ENCODE measurements at regions not wholly inside any gene's neighbourhood (a gene's known extent, or its start where the extent isn't known, plus 50 kb on each side); places are given as distances from the start of the nearest gene placed in this dataset.
"Not testable (repeated sequence)": the region's sequence is repeated elsewhere in the genome, so short reads cannot be mapped to it uniquely, and the experiment has no call there.

DNA sequence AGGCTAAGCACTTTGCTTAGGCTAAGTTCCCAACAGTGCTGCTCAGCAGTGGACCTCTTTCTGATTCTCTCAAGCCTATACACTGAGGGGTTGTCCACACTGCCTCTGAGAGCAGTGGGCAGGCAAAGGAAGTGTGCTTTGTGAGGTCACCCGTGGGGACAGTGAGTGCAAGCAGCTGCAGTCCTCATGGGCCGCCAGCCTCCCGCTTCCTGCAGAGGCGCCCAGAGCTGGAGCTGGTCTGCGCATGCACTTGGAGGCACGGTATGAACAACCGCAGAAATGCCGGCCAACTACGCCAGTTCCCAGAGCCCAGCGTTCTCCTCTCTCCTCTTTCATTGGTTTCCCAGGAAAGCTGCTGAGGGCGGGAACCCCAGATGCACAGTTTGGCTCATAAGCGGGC, 149.5 kb upstream of the DLX2 start:
- Histone ChIP-seq H3K9ac (ENCODE audit: low read depth in 1 of 3, low read length in 3 of 3) (peak overlapping the region in 1 of 3 donors; percentile 40), H3K27me3 (ENCODE audit: control insufficient read depth in 3 of 3, insufficient read depth in 3 of 3, low read length in 3 of 3) (no peaks in the 10 kb centered on the region), H3K4me3 (ENCODE audit: low read length in 3 of 3) (no peak overlapping the region), H3K27ac (ENCODE audit: low read depth, low read length) (peak overlapping the region; percentile 51), H3K36me3 (ENCODE audit: control insufficient read depth in 3 of 3, insufficient read depth in 3 of 3, low read length in 3 of 3) (no peaks in the 10 kb centered on the region), H3K9me3 (ENCODE audit: control insufficient read depth in 3 of 3, low read length in 3 of 3) (no peaks in the 10 kb centered on the region), H3K4me1 (ENCODE audit: control insufficient read depth in 3 of 3, insufficient read depth in 3 of 3, low read length in 3 of 3) (peaks cover 0 to 5% (median 0%) of the 10 kb centered on the region in 3 donors)

- H3K9me3 ChIP-seq (ENCODE audit: control insufficient read depth in 3 of 3, low read length in 3 of 3): no peaks in the 10 kb centered on the region
- no peak overlapping the region for H3K27ac ChIP-seq (ENCODE audit: low read depth, low read length)
- peaks cover 0 to 5% (median 0%) of the 10 kb centered on the region in 3 donors for H3K4me1 ChIP-seq (ENCODE audit: control insufficient read depth in 3 of 3, insufficient read depth in 3 of 3, low read length in 3 of 3)
- H3K9ac ChIP-seq (ENCODE audit: low read depth in 1 of 3, low read length in 3 of 3): no peak overlapping the region
- H3K27me3 ChIP-seq (ENCODE audit: control insufficient read depth in 3 of 3, insufficient read depth in 3 of 3, low read length in 3 of 3): no peaks in the 10 kb centered on the region
- no peaks in the 10 kb centered on the region for H3K36me3 ChIP-seq (ENCODE audit: control insufficient read depth in 3 of 3, insufficient read depth in 3 of 3, low read length in 3 of 3)
- no peak overlapping the region for H3K4me3 ChIP-seq (ENCODE audit: low read length in 3 of 3)
These were observed 150.7 kb upstream of the DLX2 start for GRCh38 chr2:172253190-172254052.

DNA sequence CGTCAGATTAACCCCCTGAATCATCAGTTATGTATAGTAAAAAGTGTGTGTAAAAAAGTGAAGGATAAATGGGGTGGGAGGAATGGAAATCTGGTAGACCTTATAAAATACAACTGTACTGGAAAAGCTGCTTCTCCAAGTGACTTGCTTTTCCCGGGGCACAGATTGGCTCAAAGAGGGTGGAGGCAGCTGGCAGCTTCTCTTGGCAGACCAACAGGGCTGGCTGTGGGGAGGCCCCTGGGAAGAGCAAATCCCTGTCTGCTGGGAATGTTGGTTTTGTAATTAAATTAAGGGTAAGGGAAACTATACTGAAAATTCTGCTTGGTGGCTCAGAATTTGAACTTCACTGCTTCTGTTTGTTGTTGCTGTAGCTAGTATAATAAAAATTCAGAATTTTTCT, 154.2 kb upstream of the DLX2 start:
- peaks cover 0 to 2% (median 0%) of the 10 kb centered on the region in 3 donors for H3K4me1 ChIP-seq (ENCODE audit: control insufficient read depth in 3 of 3, insufficient read depth in 3 of 3, low read length in 3 of 3)
- H3K9ac ChIP-seq (ENCODE audit: low read depth in 1 of 3, low read length in 3 of 3): no peak overlapping the region
- H3K9me3 ChIP-seq (ENCODE audit: control insufficient read depth in 3 of 3, low read length in 3 of 3): no peaks in the 10 kb centered on the region
- H3K36me3 ChIP-seq (ENCODE audit: control insufficient read depth in 3 of 3, insufficient read depth in 3 of 3, low read length in 3 of 3): no peaks in the 10 kb centered on the region
- no peak overlapping the region for H3K27ac ChIP-seq (ENCODE audit: low read depth, low read length)
- no peaks in the 10 kb centered on the region for H3K27me3 ChIP-seq (ENCODE audit: control insufficient read depth in 3 of 3, insufficient read depth in 3 of 3, low read length in 3 of 3)
- H3K4me3 ChIP-seq (ENCODE audit: low read length in 3 of 3): no peak overlapping the region

GRCh38 chr2:172259827-172260226, 157.1 kb upstream of the DLX2 start:
- Histone ChIP-seq H3K9ac (ENCODE audit: low read depth in 1 of 3, low read length in 3 of 3) (no peak overlapping the region), H3K27ac (ENCODE audit: low read depth, low read length) (no peak overlapping the region), H3K4me3 (ENCODE audit: low read length in 3 of 3) (no peak overlapping the region), H3K27me3 (ENCODE audit: control insufficient read depth in 3 of 3, insufficient read depth in 3 of 3, low read length in 3 of 3) (no peaks in the 10 kb centered on the region), H3K4me1 (ENCODE audit: control insufficient read depth in 3 of 3, insufficient read depth in 3 of 3, low read length in 3 of 3) (no peaks in the 10 kb centered on the region), H3K36me3 (ENCODE audit: control insufficient read depth in 3 of 3, insufficient read depth in 3 of 3, low read length in 3 of 3) (no peaks in the 10 kb centered on the region), H3K9me3 (ENCODE audit: control insufficient read depth in 3 of 3, low read length in 3 of 3) (no peaks in the 10 kb centered on the region)

DNA sequence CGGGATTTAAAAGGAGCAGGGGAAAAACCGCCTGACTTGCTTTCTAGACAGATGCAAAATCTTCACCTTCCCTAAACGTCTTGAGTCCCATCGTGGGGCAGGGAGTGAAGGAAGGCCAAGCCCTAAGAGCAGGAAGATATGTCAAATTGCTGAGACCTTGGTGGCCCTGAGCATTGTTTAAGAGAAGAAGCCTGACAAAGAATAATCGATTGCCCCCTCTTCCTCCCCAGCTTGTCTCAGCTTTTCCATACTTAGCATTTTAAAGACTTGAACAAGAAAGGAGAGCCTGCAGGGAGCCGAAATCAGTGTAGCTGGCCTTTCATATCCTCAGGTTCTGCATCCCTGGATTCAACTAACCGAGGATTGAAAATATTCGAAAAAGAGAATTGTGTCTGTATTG, 157.6 kb upstream of the DLX2 start:
- Histone ChIP-seq H3K9me3 (ENCODE audit: control insufficient read depth in 3 of 3, low read length in 3 of 3) (no peaks in the 10 kb centered on the region), H3K9ac (ENCODE audit: low read depth in 1 of 3, low read length in 3 of 3) (no peak overlapping the region), H3K27ac (ENCODE audit: low read depth, low read length) (no peak overlapping the region), H3K36me3 (ENCODE audit: control insufficient read depth in 3 of 3, insufficient read depth in 3 of 3, low read length in 3 of 3) (no peaks in the 10 kb centered on the region), H3K4me1 (ENCODE audit: control insufficient read depth in 3 of 3, insufficient read depth in 3 of 3, low read length in 3 of 3) (no peaks in the 10 kb centered on the region), H3K4me3 (ENCODE audit: low read length in 3 of 3) (no peak overlapping the region), H3K27me3 (ENCODE audit: control insufficient read depth in 3 of 3, insufficient read depth in 3 of 3, low read length in 3 of 3) (no peaks in the 10 kb centered on the region)

GRCh38 chr2:172261292-172261691, 158.6 kb upstream of the DLX2 start:
- Histone ChIP-seq H3K4me3 (ENCODE audit: low read length in 3 of 3) (no peak overlapping the region), H3K4me1 (ENCODE audit: control insufficient read depth in 3 of 3, insufficient read depth in 3 of 3, low read length in 3 of 3) (no peaks in the 10 kb centered on the region), H3K27me3 (ENCODE audit: control insufficient read depth in 3 of 3, insufficient read depth in 3 of 3, low read length in 3 of 3) (no peaks in the 10 kb centered on the region), H3K9ac (ENCODE audit: low read depth in 1 of 3, low read length in 3 of 3) (no peak overlapping the region), H3K27ac (ENCODE audit: low read depth, low read length) (no peak overlapping the region), H3K36me3 (ENCODE audit: control insufficient read depth in 3 of 3, insufficient read depth in 3 of 3, low read length in 3 of 3) (no peaks in the 10 kb centered on the region), H3K9me3 (ENCODE audit: control insufficient read depth in 3 of 3, low read length in 3 of 3) (no peaks in the 10 kb centered on the region)

DNA sequence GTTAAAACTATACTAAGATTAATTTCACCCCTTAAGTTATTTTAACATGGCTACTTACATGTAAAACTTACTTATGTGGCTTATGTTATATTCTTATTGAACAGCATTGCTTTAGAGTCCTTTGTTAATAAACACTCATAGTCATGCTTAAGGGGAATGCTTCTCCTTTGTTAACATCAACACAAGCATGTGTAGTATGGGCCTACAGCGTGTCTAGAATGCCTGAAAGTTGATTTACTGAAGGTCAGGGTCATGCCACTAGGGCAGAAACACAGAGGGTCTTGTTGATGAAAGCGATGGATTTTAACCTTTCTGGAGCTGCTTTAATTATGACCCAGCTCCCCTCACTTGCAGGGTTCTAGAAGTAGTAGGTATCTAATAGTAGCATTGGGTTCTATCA, 159.8 kb upstream of the DLX2 start:
- Histone ChIP-seq H3K4me3 (ENCODE audit: low read length in 3 of 3) (no peak overlapping the region), H3K9me3 (ENCODE audit: control insufficient read depth in 3 of 3, low read length in 3 of 3) (no peaks in the 10 kb centered on the region), H3K36me3 (ENCODE audit: control insufficient read depth in 3 of 3, insufficient read depth in 3 of 3, low read length in 3 of 3) (no peaks in the 10 kb centered on the region), H3K27me3 (ENCODE audit: control insufficient read depth in 3 of 3, insufficient read depth in 3 of 3, low read length in 3 of 3) (no peaks in the 10 kb centered on the region), H3K9ac (ENCODE audit: low read depth in 1 of 3, low read length in 3 of 3) (no peak overlapping the region), H3K27ac (ENCODE audit: low read depth, low read length) (no peak overlapping the region), H3K4me1 (ENCODE audit: control insufficient read depth in 3 of 3, insufficient read depth in 3 of 3, low read length in 3 of 3) (no peaks in the 10 kb centered on the region)

DNA sequence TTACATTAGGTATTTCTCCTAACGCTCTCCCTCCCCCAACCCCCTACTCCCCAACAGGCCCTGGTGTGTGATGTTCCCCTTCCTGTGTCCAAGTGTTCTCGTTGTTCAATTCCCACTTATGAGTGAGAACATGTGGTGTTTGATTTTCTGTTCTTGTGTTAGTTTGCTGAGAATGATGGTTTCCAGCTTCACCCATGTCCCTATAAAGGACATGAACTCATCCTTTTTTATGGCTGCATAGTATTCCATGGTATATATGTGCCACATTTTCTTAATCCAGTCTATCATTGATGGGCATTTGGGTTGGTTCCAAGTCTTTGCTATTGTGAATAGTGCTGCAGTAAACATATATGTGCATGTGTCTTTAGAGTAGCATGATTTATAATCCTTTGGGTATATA, 162.1 kb upstream of the DLX2 start:
- not testable (repeated sequence) for H3K4me3 ChIP-seq (ENCODE audit: low read length in 3 of 3); H3K9me3 ChIP-seq (ENCODE audit: control insufficient read depth in 3 of 3, low read length in 3 of 3); H3K27ac ChIP-seq (ENCODE audit: low read depth, low read length); H3K27me3 ChIP-seq (ENCODE audit: control insufficient read depth in 3 of 3, insufficient read depth in 3 of 3, low read length in 3 of 3); H3K9ac ChIP-seq (ENCODE audit: low read depth in 1 of 3, low read length in 3 of 3); H3K36me3 ChIP-seq (ENCODE audit: control insufficient read depth in 3 of 3, insufficient read depth in 3 of 3, low read length in 3 of 3); H3K4me1 ChIP-seq (ENCODE audit: control insufficient read depth in 3 of 3, insufficient read depth in 3 of 3, low read length in 3 of 3)

DNA sequence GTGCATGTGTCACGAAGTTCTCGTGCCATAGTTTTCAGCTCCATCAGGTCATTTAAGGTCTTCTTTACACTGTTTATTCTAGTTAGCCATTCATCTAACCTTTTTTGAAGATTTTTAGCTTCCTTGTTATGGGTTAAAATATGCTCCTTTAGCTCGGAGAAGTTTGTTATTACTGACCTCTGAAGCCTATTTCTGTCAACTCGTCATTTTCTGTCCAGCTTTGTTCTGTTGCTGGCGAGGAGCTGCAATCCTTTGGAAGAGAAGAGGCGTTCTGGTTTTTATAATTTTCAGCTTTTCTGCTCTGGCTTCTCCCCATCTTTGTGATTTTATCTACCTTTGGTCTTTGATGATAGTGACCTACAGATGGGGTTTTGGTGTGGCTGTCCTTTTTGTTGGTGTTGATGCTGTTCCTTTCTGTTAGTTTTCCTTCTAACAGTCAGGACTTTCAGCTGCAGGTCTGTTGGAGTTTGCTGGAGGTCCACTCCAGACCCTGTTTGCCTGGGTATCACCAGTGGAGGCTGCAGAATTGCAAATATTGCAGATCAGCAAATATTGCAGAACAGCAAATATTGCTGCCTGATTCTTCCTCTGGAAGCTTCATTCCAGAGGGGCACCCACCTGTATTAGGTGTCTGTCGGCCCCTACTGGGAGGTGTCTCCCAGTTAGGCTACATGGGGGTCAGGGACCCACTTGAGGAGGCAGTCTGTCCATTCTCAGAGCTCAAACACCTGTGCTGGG, 157.7 kb upstream of the ITGA6 start:
- not testable (repeated sequence) for H3K9me3 ChIP-seq (ENCODE audit: control insufficient read depth in 3 of 3, low read length in 3 of 3); H3K4me1 ChIP-seq (ENCODE audit: control insufficient read depth in 3 of 3, insufficient read depth in 3 of 3, low read length in 3 of 3); H3K27me3 ChIP-seq (ENCODE audit: control insufficient read depth in 3 of 3, insufficient read depth in 3 of 3, low read length in 3 of 3); H3K9ac ChIP-seq (ENCODE audit: low read depth in 1 of 3, low read length in 3 of 3); H3K36me3 ChIP-seq (ENCODE audit: control insufficient read depth in 3 of 3, insufficient read depth in 3 of 3, low read length in 3 of 3); H3K4me3 ChIP-seq (ENCODE audit: low read length in 3 of 3); H3K27ac ChIP-seq (ENCODE audit: low read depth, low read length)

DNA sequence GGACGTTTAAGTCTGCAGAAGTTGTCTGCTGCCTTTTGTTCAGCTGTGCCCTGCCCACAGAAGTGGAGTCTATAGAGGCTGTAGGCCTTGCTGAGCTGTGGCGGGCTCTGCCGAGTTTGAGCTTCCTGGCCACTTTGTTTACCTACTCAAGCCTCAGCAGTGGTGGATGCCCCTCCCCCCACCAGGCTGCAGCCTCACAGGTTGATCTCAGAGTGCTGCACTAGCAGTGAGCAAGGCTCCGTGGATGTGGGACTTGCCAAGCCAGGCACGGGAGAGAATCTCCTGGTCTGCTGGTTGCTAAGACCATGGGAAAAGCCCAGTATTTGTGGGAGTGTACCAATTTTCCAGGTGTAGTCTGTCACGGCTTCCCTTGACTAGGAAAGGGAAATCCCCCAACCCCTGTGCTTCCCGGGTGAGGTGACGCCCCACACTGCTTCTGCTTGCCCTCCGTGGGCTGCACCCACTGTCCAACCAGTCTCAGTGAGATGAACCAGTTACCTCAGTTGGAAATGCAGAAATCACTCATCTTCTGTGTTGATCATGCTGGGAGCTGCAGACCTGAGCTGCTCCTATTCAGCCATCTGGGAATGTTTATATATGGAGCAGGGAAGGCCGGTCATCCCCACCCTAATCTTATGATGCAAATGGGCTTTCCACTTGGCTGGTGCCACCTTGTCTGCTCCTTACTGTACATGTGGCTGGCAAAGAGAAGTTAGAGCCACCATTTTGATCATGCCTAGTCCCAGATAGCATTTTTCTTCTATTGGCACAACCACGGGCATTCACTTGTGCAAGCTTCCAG, 156.9 kb upstream of the ITGA6 start:
- Histone ChIP-seq H3K27ac (ENCODE audit: low read depth, low read length) (no peak overlapping the region), H3K4me1 (ENCODE audit: control insufficient read depth in 3 of 3, insufficient read depth in 3 of 3, low read length in 3 of 3) (no peaks in the 10 kb centered on the region), H3K9me3 (ENCODE audit: control insufficient read depth in 3 of 3, low read length in 3 of 3) (no peaks in the 10 kb centered on the region), H3K9ac (ENCODE audit: low read depth in 1 of 3, low read length in 3 of 3) (no peak overlapping the region), H3K27me3 (ENCODE audit: control insufficient read depth in 3 of 3, insufficient read depth in 3 of 3, low read length in 3 of 3) (no peaks in the 10 kb centered on the region), H3K36me3 (ENCODE audit: control insufficient read depth in 3 of 3, insufficient read depth in 3 of 3, low read length in 3 of 3) (no peaks in the 10 kb centered on the region), H3K4me3 (ENCODE audit: low read length in 3 of 3) (no peak overlapping the region)
